GM12878 (cell line): ENCODE measurements at regions not wholly inside any gene's neighbourhood (a gene's known extent, or its start where the extent isn't known, plus 50 kb on each side); places are given as distances from the start of the nearest gene placed in this dataset.
"Not testable (repeated sequence)": the region's sequence is repeated elsewhere in the genome, so short reads cannot be mapped to it uniquely, and the experiment has no call there.

Source experiments
- ATAC-seq: fragments of 200-7000 bp; cut with Tn5 transposase; 3 replicates; pipeline ENCODE4 v1.9.1; 2020; ENCODE audit warnings: mild to moderate bottlenecking, moderate library complexity
- BruUV-seq: library from RNA; stranded (reverse); fragments of 400-500 nt; replicated peaks from 2 replicates; lab custom pipeline; 2021; lab: Mats Ljungman, UMichigan
- CTCF ChIA-PET: fragments of 300-600 bp; sonication (Branson Sonifier 250); formaldehyde crosslinking; extraction: SDS; loops from one replicate; lab custom pipeline; 2021; ENCODE audit warnings: inconsistent platforms; lab: Yijun Ruan, JAX
- POLR2A ChIA-PET: fragments of 350-600 bp; formaldehyde crosslinking; extraction: SDS; loops from one replicate; lab custom pipeline; 2021; ENCODE audit warnings: inconsistent platforms; lab: Charles Lee
- RAD21 ChIA-PET: fragments of 300-600 bp; sonication (Branson Sonifier 250); formaldehyde crosslinking; loops from one replicate; lab custom pipeline; 2023; ENCODE audit warnings: antibody characterized with exemption; ENCODE audit not compliant: unreplicated experiment; lab: Charles Lee
- SMC1A ChIA-PET: fragments of 300-600 bp; sonication (Branson Sonifier 250); formaldehyde crosslinking; loops from one replicate; lab custom pipeline; 2023; ENCODE audit not compliant: unreplicated experiment, uncharacterized antibody; lab: Charles Lee
- DNase-seq: peaks from one replicate; pipeline ENCODE4 v3.0.0-alpha.2; 2011; ENCODE audit warnings: low read depth, low spot score
- FAIRE-seq: peaks from 3 replicates; lab custom pipeline; 2011; peaks lifted over from hg19 to GRCh38; lab: Jason Lieb, UNC
- H2AFZ ChIP-seq: 2 replicates; pipeline ENCODE4 v1.6.0; 2011; ENCODE audit warnings: low read depth, low read length, control low read depth; ENCODE audit not compliant: control insufficient read depth
- H3K27ac ChIP-seq: 2 replicates; pipeline ENCODE4 v1.5.1; 2011; ENCODE audit warnings: control low read depth; ENCODE audit not compliant: control insufficient read depth, insufficient read depth
- H3K27me3 ChIP-seq, 2 experiments: replicated peaks in 1 of 2; 2 replicates each; pipeline versions ENCODE4 v1.6.0 to v1.6.1; 2011; ENCODE audit warnings: low read length in 1 of 2; ENCODE audit not compliant: control insufficient read depth in 2 of 2, insufficient read depth in 2 of 2
- H3K36me3 ChIP-seq, 2 experiments: 2 replicates each; pipeline ENCODE4 v1.5.1; 2011; ENCODE audit warnings: low read length in 1 of 2; ENCODE audit not compliant: control insufficient read depth in 2 of 2, insufficient read depth in 2 of 2
- H3K4me1 ChIP-seq: 2 replicates; pipeline ENCODE4 v1.6.1; 2011; ENCODE audit warnings: mild to moderate bottlenecking, low read length, moderate library complexity, mixed read lengths; ENCODE audit not compliant: control insufficient read depth, insufficient read depth
- H3K4me2 ChIP-seq: 2 replicates; pipeline ENCODE4 v1.6.0; 2011; ENCODE audit warnings: control low read depth; ENCODE audit not compliant: control insufficient read depth, insufficient read depth
- H3K4me3 ChIP-seq: fragments of 200-600 bp; sonication (generic); 2 replicates; pipeline ENCODE4 v1.5.1; 2016
- H3K79me2 ChIP-seq: 2 replicates; pipeline ENCODE4 v1.6.0; 2011; ENCODE audit warnings: low read length; ENCODE audit not compliant: control insufficient read depth, insufficient read depth
- H3K9ac ChIP-seq: 2 replicates; pipeline ENCODE4 v1.8.0; 2011; ENCODE audit warnings: low read length, control low read depth, mixed read lengths; ENCODE audit not compliant: control insufficient read depth, insufficient read depth
- H3K9me3 ChIP-seq: replicated peaks from 3 replicates; pipeline ENCODE4 v1.5.1; 2011; ENCODE audit warnings: mild to moderate bottlenecking, low read length; ENCODE audit not compliant: control insufficient read depth, insufficient read depth
- H4K20me1 ChIP-seq: 2 replicates; pipeline ENCODE4 v1.6.0; 2011; ENCODE audit not compliant: control insufficient read depth, insufficient read depth
- CEBPZ ChIP-seq: fragments of 150-350 bp; IDR thresholded peaks from 2 replicates; pipeline ENCODE4 v1.6.1; 2016; ENCODE audit warnings: low read depth, low read length
- EP300 ChIP-seq, 2 experiments: fragments of 150-350 bp in 1 of 2; IDR thresholded peaks; 2 replicates each; pipeline ENCODE4 v1.6.1; 2011 to 2012; ENCODE audit warnings: low read depth in 2 of 2, low read length in 2 of 2, borderline replicate concordance in 1 of 2, improper control_type of control experiment in 1 of 2, inconsistent platforms in 1 of 2; ENCODE audit not compliant: control insufficient read depth in 1 of 2
- FOXK2 ChIP-seq: fragments of 450-650 bp; IDR thresholded peaks from 2 replicates; pipeline ENCODE4 v1.6.1; 2017; ENCODE audit warnings: mild to moderate bottlenecking, moderate library complexity
- NBN ChIP-seq: fragments of 450-650 bp; IDR thresholded peaks from 2 replicates; pipeline ENCODE4 v1.6.1; 2016
- NFXL1 ChIP-seq: fragments of 450-650 bp; IDR thresholded peaks from 2 replicates; pipeline ENCODE4 v1.6.1; 2017; ENCODE audit warnings: antibody characterized with exemption, mild to moderate bottlenecking, borderline replicate concordance
- POU2F2 ChIP-seq: IDR thresholded peaks from 3 replicates; pipeline ENCODE4 v1.6.1; 2011; ENCODE audit warnings: low read depth, mild to moderate bottlenecking, low read length, borderline replicate concordance
- RELA ChIP-seq: fragments of 450-650 bp; IDR thresholded peaks from 2 replicates; pipeline ENCODE4 v1.8.0; 2014; ENCODE audit warnings: borderline replicate concordance; ENCODE audit not compliant: partially characterized antibody
- SPI1 ChIP-seq: IDR thresholded peaks from 2 replicates; pipeline ENCODE4 v1.6.1; 2011; ENCODE audit warnings: low read depth, mild to moderate bottlenecking, low read length, moderate library complexity, borderline replicate concordance; ENCODE audit not compliant: insufficient read depth
- SREBF2 ChIP-seq: IDR thresholded peaks from 2 replicates; pipeline ENCODE4 v1.6.1; 2012; ENCODE audit warnings: mild to moderate bottlenecking, low read length
- WRNIP1 ChIP-seq: IDR thresholded peaks from 2 replicates; pipeline ENCODE4 v1.6.1; 2011; ENCODE audit warnings: low read depth, low read length, improper control_type of control experiment, borderline replicate concordance
- ZBTB33 ChIP-seq: fragments of 450-650 bp; IDR thresholded peaks from 2 replicates; pipeline ENCODE4 v1.6.1; 2017; ENCODE audit warnings: mild to moderate bottlenecking
- WGBS: methylation state at CpG from one replicate; pipeline ENCODE4 v1.1.6; 2016; ENCODE audit warnings: low lambda C conversion rate; ENCODE audit not compliant: insufficient replicate concordance, insufficient coverage; ENCODE audit errors: missing lambda C conversion rate; 5-methylcytosine and 5-hydroxymethylcytosine counted together
- in situ Hi-C: fragments of 300-500 bp; cut with MboI; formaldehyde crosslinking; loops from 9 replicates; pipeline ENCODE4 v1.14.3; 2018; ENCODE audit warnings: mixed read lengths
- intact Hi-C: fragments of 100-400 bp; cut with micrococcal nuclease; formaldehyde crosslinking; loops from one replicate; pipeline ENCODE4 v1.14.2; 2022; ENCODE audit not compliant: unreplicated experiment
- TF ChIP-seq, protein P1 (sequence below): IDR thresholded peaks from 2 replicates; pipeline ENCODE4 v1.6.1; 2012; ENCODE audit warnings: low read length, inconsistent platforms

GRCh38 chr14:105882011-105882410, 355.6 kb downstream of the TMEM121 start:
- H2AFZ ChIP-seq, SMC1A ChIA-PET, DNase-seq, H3K4me3 ChIP-seq, H3K27me3 ChIP-seq, POLR2A ChIA-PET, in situ Hi-C loops, H3K9ac ChIP-seq, intact Hi-C loops, BruUV-seq, H3K9me3 ChIP-seq, CTCF ChIA-PET, RAD21 ChIA-PET, H3K27ac ChIP-seq, H3K79me2 ChIP-seq, FAIRE-seq, H3K4me1 ChIP-seq, H3K4me2 ChIP-seq, H4K20me1 ChIP-seq, ATAC-seq, H3K36me3 ChIP-seq: not testable (repeated sequence)
- no CpG with 5 or more reads among the region's 10 CpGs for WGBS

GRCh38 chr14:105882626-105883025, 356.2 kb downstream of the TMEM121 start:
- RAD21 ChIA-PET: no interaction called here
- TF ChIP-seq ZBTB33: no peak
- TF ChIP-seq POU2F2: no peak
- TF ChIP-seq SREBF2: no peak
- no peak for TF ChIP-seq SPI1
- TF ChIP-seq WRNIP1: no peak
- no peak for TF ChIP-seq EP300 (IDR thresholded peaks at IDR 0.05; ENCODE audit: borderline replicate concordance in 1 of 2, control insufficient read depth in 1 of 2, low read depth in 2 of 2, low read length in 2 of 2)
- TF ChIP-seq NFXL1: no peak
- TF ChIP-seq, protein P1, sequence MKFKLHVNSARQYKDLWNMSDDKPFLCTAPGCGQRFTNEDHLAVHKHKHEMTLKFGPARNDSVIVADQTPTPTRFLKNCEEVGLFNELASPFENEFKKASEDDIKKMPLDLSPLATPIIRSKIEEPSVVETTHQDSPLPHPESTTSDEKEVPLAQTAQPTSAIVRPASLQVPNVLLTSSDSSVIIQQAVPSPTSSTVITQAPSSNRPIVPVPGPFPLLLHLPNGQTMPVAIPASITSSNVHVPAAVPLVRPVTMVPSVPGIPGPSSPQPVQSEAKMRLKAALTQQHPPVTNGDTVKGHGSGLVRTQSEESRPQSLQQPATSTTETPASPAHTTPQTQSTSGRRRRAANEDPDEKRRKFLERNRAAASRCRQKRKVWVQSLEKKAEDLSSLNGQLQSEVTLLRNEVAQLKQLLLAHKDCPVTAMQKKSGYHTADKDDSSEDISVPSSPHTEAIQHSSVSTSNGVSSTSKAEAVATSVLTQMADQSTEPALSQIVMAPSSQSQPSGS: no peak
- TF ChIP-seq NBN: no peak
- TF ChIP-seq RELA: no peak
- TF ChIP-seq CEBPZ: no peak
- no peak for TF ChIP-seq FOXK2

More at GRCh38 chr14:105882626-105883025, 356.2 kb downstream of the TMEM121 start:
- DNase-seq: no peak
- in situ Hi-C loops: no loop called here
- no peaks in the 10 kb centered on the region for H3K4me1 ChIP-seq
- WGBS: no CpG with 5 or more reads among the region's 5 CpGs
- H3K9me3 ChIP-seq: no peaks in the 10 kb centered on the region
- POLR2A ChIA-PET: no interaction called here
- no peaks in the 10 kb centered on the region for H3K36me3 ChIP-seq
- H3K4me2 ChIP-seq: no peak overlapping the region
- SMC1A ChIA-PET: no interaction called here
- H3K27ac ChIP-seq: no peak overlapping the region
- H3K27me3 ChIP-seq: no peaks in the 10 kb centered on the region
- no peak overlapping the region for H3K4me3 ChIP-seq
- BruUV-seq: no TSS peak
- CTCF ChIA-PET: no interaction called here
- no peaks in the 10 kb centered on the region for H4K20me1 ChIP-seq
- no peak overlapping the region for H3K9ac ChIP-seq
- no peak for FAIRE-seq
- intact Hi-C loops: no loop called here
- no peaks in the 10 kb centered on the region for H3K79me2 ChIP-seq
- no peak overlapping the region for H2AFZ ChIP-seq
- ATAC-seq: no peak
